Upper lobe of left lung (tissue), 6 donors: ENCODE measurements at regions not wholly inside any gene's neighbourhood (a gene's known extent, or its start where the extent isn't known, plus 50 kb on each side); places are given as distances from the start of the nearest gene placed in this dataset.
A peak's percentile ranks its signal among the peaks of the same experiment; 100 is the strongest.

Source experiments
- ATAC-seq, 2 donors: fragments of 200-7000 bp; cut with Tn5 transposase; one replicate each; pipeline ENCODE4 v1.9.1; 2022; ENCODE audit warnings: mild to moderate bottlenecking in 2 of 2, moderate library complexity in 2 of 2; ENCODE audit not compliant: low FRiP score in 2 of 2
- DNase-seq, 2 donors: peaks; one replicate each; pipeline ENCODE4 v3.0.0-alpha.2; 2019 to 2020
- H3K27ac ChIP-seq, 4 donors: fragments of 200-600 bp; sonication (generic); one replicate each; pipeline ENCODE4 v1.5.1; 2016 to 2019
- H3K27me3 ChIP-seq, 4 donors: fragments of 200-600 bp; sonication (generic); one replicate each; pipeline ENCODE4 v1.5.1; 2017 to 2019
- H3K36me3 ChIP-seq, 4 donors: fragments of 200-600 bp; sonication (generic); one replicate each; pipeline ENCODE4 v1.5.1; 2016 to 2019
- H3K4me1 ChIP-seq, 4 donors: fragments of 200-600 bp; sonication (generic); one replicate each; pipeline ENCODE4 v1.5.1; 2018 to 2019
- H3K4me3 ChIP-seq, 4 donors: fragments of 200-600 bp; sonication (generic); one replicate each; pipeline ENCODE4 v1.5.1; 2017 to 2019; ENCODE audit warnings: mild to moderate bottlenecking in 2 of 4, moderate library complexity in 1 of 4
- H3K9me3 ChIP-seq, 4 donors: fragments of 200-600 bp; sonication (generic); one replicate each; pipeline ENCODE4 v1.5.1; 2018 to 2019
- CTCF ChIP-seq, 6 experiments: fragments of 450-650 bp in 4 of 6; fragments of 200-600 bp in 2 of 6; sonication (generic) in 2 of 6; IDR thresholded peaks; one replicate each; pipeline ENCODE4 v1.5.1; 2016 to 2019; ENCODE audit warnings: antibody characterized with exemption in 6 of 6
- EP300 ChIP-seq, 4 donors: sonication (generic); formaldehyde crosslinking; IDR thresholded peaks; one replicate each; pipeline ENCODE4 v1.5.1; 2017; ENCODE audit warnings: antibody characterized with exemption in 4 of 4, control low read depth in 2 of 4
- POLR2A ChIP-seq, 4 donors: fragments of 450-650 bp; IDR thresholded peaks; one replicate each; pipeline ENCODE4 v1.5.1; 2016 to 2017; ENCODE audit warnings: antibody characterized with exemption in 4 of 4, mild to moderate bottlenecking in 2 of 4
- POLR2AphosphoS5 ChIP-seq, 2 donors: sonication (generic); formaldehyde crosslinking; IDR thresholded peaks; one replicate each; pipeline ENCODE4 v1.5.1; 2017; ENCODE audit warnings: antibody characterized with exemption in 2 of 2
- WGBS, 2 donors: methylation state at CpG; one replicate each; pipeline ENCODE4 v1.1.5; 2017 to 2018; 5-methylcytosine and 5-hydroxymethylcytosine counted together
- donor health status: DM: no; HTN: no; CAD: no; lungs with moderate emphysema.
- donor health status: DM: no; HTN: yes; CAD: no; lungs with severe emphysema.

- H3K4me3 ChIP-seq, result no peak overlapping the region
- no peak overlapping the region for H3K27ac ChIP-seq
- 87 to 88% methylated on average over 15 of the region's 15 CpGs for WGBS, 2 donors
- ATAC-seq (no peak), DNase-seq (peak in 1 of 2 donors; percentile 6)
- no peaks in the 10 kb centered on the region for H3K36me3 ChIP-seq
- H3K27me3 ChIP-seq, result no peaks in the 10 kb centered on the region
- no peaks in the 10 kb centered on the region for H3K4me1 ChIP-seq
- TF ChIP-seq CTCF (IDR thresholded peaks at IDR 0.05) (no peak), POLR2AphosphoS5 (IDR thresholded peaks at IDR 0.05) (no peak), EP300 (IDR thresholded peaks at IDR 0.05) (no peak), POLR2A (IDR thresholded peaks at IDR 0.05) (no peak)
- no peaks in the 10 kb centered on the region for H3K9me3 ChIP-seq
Observed at GRCh38 chr1:97986041-97987005, 65.5 kb upstream of the DPYD start.

GRCh38 chr1:97983126-97983525 is 62.3 kb upstream of the DPYD start:
- H3K4me3 ChIP-seq, result no peak overlapping the region
- H3K9me3 ChIP-seq, result no peaks in the 10 kb centered on the region
- H3K27me3 ChIP-seq, result no peaks in the 10 kb centered on the region
- H3K4me1 ChIP-seq, result no peaks in the 10 kb centered on the region
- DNase-seq (no peak), ATAC-seq (no peak)
- 92% methylated on average over 2 of the region's 2 CpGs for WGBS, 2 donors
- no peaks in the 10 kb centered on the region for H3K36me3 ChIP-seq
- no peak overlapping the region for H3K27ac ChIP-seq
- TF ChIP-seq POLR2A (IDR thresholded peaks at IDR 0.05) (no peak), POLR2AphosphoS5 (IDR thresholded peaks at IDR 0.05) (no peak), CTCF (IDR thresholded peaks at IDR 0.05) (no peak), EP300 (IDR thresholded peaks at IDR 0.05) (no peak)

- no peak overlapping the region for H3K27ac ChIP-seq
- H3K36me3 ChIP-seq, result no peaks in the 10 kb centered on the region
- no peaks in the 10 kb centered on the region for H3K9me3 ChIP-seq
- no peak for TF ChIP-seq POLR2A (IDR thresholded peaks at IDR 0.05)
- no peak for TF ChIP-seq EP300 (IDR thresholded peaks at IDR 0.05)
- no peak for TF ChIP-seq CTCF (IDR thresholded peaks at IDR 0.05)
- no peak for TF ChIP-seq POLR2AphosphoS5 (IDR thresholded peaks at IDR 0.05)
- no peak overlapping the region for H3K4me3 ChIP-seq
- ATAC-seq (no peak), DNase-seq (no peak)
- H3K4me1 ChIP-seq, result no peaks in the 10 kb centered on the region
- no peaks in the 10 kb centered on the region for H3K27me3 ChIP-seq
- WGBS, 2 donors, result 92 to 98% methylated on average over 2 of the region's 2 CpGs
Observed at GRCh38 chr1:97980530-97980929, 59.7 kb upstream of the DPYD start.

- Histone ChIP-seq H3K9me3 (no peaks in the 10 kb centered on the region), H3K27ac (no peak overlapping the region), H3K4me1 (no peaks in the 10 kb centered on the region), H3K36me3 (no peaks in the 10 kb centered on the region), H3K27me3 (no peaks in the 10 kb centered on the region), H3K4me3 (no peak overlapping the region)
- no peak for ATAC-seq
- no peak for DNase-seq
- TF ChIP-seq EP300 (IDR thresholded peaks at IDR 0.05) (no peak), POLR2A (IDR thresholded peaks at IDR 0.05) (no peak)
Observed at GRCh38 chr1:97976801-97977200, 56.0 kb upstream of the DPYD start.
